NCI-H526 treated with DMSO at 0.1 percent for 48 hours (cell line): ENCODE measurements at regions not wholly inside any gene's neighbourhood (a gene's known extent, or its start where the extent isn't known, plus 50 kb on each side); places are given as distances from the start of the nearest gene placed in this dataset.

Experiments used
- DNase-seq: peaks from one replicate; lab custom pipeline; 2025; lab: John Stamatoyannopoulos, UW

DNA sequence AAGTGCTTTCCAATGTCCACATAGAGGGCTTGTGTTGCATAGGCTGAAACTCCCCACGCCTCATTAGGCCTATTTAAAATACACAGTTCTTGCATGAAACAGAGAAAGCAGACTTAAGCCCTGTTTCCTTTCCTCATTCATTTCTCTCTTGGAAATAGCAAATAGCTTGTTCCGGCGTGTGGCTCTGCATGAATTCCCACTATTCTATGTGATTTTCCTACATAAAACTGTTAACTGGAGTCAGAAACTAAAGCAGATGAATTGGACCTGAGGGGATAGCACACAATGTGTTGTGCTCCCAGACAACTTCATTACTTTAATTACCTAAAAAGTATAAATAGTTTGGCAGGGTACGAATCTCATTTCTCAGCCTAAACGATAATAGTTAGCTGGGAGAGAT, 981.5 kb downstream of the SORCS1 start:
- no peak for DNase-seq

DNA sequence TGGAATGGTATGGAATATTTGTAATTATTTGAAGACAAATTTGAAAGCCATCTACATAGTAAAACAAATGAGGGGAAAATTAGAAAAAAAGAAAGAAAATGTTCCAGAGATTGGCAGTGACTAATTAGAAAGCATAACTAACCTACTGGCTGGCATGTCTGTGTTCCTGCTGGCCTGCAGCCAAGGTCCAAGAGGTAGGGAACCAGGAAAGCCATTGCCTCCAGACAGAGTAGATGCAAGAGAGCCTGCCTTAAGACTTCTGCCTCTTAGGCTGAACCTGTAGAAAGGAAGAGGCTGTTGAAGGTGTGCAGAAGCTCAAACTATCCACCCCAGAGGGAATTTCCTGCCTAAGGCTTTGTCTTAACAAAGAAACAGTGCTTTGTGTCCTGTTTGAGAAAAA, 982.0 kb downstream of the SORCS1 start:
- no peak for DNase-seq

DNA sequence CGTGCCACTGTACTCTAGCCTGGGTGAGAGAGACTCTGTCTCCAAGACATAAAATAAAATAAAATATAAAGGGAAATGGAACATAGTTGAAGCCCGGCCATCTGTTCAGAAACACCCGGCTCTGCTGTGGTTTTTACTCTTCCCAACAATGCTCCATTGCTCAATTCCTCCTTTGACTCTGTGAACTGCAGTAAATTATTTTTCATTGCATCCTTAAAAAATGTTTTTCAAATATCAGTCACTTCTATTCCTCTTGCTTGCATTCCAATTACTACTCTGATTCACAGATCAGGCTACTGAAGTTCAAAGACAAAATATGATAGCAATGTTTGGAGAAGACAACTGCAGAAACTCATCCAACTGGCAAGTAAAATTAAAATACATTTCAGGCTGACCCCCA, 983.0 kb downstream of the SORCS1 start:
- DNase-seq, result no peak

DNA sequence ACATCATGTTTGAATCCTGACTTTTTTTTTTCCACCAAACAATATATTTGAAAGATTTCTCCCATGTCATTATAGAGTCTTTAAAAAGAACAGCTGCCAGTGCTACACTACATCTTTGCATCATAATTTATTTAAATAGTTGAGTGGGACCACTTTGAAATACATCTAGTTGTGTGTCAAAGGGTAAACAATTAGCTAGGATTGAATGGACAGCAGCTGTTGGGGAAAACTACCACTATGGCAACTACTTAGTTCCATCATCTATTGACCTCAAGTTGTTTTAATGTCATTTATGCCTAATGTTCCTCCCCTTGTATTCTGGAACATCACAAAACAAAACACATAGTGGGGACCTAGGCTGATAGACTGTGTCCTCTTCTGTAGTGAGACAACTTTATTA, 985.1 kb downstream of the SORCS1 start:
- no peak for DNase-seq

DNA sequence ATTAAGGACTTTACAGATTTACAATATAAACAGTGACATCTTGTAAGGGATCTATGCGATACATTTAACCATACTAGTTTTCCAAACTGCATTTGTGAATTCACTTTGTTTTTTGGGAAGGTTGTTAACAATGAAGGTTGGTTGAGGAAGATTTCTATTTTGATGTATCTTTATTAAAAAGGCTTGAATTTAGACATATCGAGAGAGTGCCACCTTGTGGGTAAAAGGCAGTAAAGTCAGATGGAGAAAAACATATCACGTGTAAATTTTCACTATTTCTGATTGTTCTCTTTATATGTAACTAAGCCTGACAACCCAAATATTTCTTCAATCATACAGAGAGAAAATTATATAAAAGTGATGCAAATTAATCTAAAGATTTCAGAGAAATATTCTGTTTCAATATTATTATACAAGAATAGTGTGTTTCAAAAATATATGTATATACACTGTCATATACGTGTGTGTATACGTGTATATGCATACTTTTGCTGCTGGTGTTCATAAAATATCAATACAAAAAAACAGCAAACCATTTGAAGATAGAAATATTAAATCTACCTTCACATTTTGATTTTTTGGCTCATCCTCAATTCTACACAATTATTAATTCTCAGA, 988.6 kb downstream of the SORCS1 start:
- DNase-seq, result no peak

DNA sequence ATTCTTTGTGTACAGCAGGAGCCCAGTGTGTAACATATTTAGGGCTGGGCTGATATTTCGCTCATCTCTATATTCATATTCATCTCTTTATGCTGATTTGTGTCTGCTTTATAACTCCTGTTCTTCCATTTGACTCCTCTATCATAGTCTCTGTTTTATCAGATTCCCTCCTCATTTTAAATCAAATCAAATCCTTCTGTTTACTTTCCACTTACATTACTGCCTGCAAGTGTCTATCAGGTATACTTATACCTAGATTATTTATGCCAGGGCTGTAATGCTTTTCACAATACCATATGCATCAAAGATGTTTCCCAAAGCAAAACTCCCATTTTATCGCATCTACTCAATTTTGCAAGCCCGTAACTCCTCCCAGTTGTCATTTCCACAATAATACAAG, 990.7 kb downstream of the SORCS1 start:
- no peak for DNase-seq

DNA sequence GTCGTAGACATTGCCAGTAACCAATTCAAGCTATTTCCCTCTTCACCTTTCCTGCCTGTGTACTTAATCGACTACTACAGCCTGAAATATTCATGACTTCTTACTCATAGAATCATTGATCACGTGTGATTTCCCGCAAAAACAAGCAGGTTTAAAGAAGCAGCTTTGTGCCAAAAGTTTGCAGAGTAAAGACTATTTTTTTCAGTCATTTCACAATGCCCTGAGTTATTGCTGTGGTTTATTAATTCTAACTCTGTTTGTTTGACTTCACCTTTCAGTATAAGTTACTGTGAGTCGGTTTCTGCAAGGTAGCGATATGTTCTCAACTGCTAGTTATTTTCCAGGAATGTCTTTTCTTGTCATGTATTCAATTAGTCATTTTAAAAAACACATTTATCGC, 995.3 kb downstream of the SORCS1 start:
- no peak for DNase-seq

DNA sequence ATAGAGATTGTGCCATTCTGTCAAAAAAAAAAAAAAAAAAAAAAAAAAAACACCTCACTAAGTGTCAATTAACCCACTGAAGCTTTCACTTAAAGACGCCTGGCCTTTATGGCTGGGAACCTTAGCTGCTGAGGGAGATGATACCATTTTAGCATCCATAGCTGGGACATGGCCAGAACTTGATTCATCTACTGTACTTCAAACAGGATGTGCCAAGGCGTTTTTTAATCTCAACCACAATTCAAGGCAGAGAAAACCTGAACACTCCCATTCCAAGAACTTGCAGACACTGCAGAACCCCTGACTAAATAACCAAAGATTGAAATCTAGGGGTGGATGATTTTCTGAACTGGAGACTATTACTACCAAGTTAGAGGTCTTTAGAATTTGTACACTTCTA, 996.6 kb downstream of the SORCS1 start:
- no peak for DNase-seq

DNA sequence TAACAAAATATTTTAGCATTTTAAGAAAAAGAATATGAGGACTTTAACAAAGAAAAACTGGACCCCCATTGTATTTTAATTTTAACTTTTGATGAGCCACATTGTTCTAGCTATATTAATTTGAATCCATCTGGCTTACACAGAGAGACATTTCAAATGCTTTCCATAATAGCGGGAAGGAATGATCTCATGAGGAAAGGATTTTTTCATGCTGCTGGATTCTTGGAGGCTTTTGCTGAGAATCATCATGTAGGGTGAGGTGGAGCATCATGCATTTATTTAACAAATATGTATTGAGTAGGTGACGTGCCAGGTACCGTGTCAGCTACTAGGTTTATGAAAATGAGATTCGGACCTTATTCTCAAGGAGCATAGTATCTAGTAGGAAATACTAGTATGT, 1006.3 kb downstream of the SORCS1 start:
- DNase-seq, result no peak

DNA sequence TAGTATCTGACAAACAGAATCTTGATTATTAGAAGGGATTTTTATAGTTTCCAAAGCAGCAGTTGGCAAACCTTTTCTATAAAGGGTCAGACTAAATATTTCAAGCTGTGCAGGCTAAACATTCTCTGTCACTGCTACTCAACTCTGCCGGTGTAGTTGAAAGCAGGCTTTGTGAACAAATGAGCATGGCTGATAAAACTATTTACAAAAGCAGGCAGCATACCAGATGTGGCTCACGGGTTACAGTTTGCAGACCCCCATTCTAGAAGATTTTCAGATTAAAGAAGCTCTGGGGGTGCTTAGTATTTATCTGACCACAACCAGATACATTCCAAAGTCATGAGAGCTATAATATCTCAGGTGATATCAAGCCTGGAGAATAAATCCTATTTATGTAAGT, 1017.5 kb downstream of the SORCS1 start:
- no peak for DNase-seq

DNA sequence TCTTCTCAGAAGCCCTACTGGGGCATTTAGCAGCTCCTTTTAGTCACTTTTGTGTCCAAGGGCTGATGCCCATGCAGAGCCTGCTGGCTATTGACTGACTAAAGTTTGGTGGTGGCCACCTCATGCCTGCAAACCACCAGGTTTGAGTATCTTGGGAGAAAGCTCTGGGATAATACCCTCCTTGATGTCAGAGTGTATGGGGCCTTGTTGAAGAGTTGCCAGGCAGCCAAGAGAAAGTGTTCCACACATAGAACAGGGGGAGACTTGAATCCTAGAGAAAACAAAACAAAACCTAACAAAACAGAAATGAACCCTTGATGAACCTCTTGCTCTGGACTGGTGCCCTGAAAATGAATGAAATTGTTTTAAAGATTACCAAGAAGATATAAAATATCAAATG, 1024.6 kb downstream of the SORCS1 start:
- no peak for DNase-seq

DNA sequence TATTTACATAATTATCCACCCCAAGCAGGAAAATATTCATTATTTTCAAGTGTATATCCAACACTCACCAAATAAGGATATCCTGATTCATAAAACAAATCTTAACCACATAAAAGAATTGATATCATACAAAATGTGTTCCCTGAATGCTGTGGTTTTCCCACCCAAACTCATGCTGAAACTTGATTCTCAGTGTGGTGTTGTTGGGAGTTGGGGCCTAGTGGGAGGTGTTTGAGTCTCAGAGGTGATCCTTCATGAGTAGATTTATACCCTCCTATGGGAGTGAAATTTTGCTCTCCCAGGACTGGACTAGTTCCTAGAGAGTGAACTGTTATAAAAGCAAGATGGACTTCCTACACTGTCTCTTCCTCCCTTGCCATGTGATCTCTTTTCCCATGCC, 1028.3 kb downstream of the SORCS1 start:
- no peak for DNase-seq

DNA sequence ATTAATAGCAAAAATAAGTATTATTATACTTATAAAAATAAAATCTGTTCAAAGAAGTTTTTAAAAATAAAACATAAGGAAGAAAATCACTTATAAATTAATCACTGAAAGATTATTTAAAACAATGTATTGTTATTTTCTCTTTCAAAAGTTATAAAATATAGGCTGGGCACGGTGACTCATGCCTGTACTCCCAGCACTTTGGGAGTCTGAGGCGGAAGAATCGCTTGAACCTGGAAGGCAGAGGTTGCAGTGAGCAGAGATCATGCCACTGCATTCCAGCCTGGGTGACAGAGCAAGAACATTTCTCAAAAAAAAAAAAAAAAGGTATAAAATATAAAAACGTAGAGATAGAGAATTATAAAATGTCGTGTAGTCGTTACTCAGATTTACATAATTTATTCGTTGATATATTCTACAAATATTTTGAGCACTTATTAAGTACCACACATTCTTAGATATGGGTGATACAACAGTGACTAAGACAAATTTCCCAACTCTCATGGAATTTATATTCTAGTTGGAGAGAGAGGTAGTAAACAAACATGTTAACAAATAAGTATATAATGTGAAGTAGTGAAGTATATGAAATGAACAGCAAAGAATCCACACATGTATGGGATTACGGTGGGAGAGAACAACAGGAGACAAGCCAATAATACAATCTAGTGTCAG, 1030.0 kb downstream of the SORCS1 start:
- no peak for DNase-seq

DNA sequence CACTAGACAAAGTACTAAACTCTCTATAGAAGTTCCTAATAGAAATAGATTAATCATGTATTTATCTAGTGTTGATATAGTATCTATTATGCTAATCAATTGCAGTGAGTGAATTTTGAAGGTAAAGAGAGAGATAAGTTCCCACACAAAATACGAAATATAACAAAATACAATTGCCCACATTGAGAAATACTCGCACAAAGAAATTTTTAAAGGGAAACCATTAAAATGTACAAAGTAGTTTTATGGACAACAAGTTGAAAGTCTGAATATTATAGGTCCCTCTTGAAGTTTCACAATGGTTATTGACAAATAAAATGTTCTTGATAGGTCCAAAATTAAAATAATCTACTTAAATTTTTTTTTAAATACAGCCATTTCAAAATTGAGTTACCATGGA, 1031.1 kb downstream of the SORCS1 start:
- no peak for DNase-seq

DNA sequence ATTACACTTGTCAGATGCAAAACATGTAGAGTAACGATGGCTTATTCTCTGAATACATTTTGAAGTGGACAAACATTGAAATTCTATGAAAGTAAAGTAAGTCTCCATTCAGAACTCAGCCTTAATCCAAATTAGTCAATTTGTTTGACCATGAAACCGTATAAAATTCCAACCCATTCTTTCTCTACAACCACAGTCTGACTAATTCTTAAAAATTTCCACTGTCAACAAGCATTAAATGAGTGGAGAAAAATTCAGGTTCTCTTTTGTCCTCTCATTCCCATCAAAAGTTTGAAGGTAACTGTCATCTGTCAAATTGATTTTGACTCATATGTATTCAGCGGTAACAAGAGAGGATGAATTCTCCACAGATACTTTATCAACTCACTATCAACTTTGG, 1031.5 kb downstream of the SORCS1 start:
- DNase-seq, result no peak

DNA sequence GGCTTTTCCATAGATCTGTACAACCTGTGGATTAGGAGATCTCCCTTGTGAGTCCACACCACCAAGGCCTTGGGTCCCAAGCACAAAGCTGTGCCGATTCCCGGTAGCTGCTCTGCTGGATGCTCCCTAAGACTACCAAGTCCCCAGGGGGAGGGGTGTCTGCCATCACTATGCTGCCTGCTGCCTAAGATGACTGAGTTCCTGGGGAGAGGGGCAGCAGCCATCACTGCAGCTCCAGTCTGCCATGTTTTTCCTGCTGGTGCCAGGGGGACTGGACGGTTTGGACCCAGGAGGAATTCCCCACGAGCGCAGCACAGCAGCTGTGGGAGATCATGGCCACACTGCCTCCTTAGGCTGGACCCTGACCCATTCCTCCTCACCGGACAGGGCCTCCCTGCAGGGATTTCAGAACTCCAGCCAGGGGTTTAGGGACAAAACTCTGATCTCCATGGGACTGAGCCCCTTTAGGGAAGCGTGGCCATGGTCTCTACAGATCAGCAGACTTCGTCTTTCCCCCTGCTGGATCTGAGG, 1049.8 kb downstream of the SORCS1 start:
- no peak for DNase-seq

DNA sequence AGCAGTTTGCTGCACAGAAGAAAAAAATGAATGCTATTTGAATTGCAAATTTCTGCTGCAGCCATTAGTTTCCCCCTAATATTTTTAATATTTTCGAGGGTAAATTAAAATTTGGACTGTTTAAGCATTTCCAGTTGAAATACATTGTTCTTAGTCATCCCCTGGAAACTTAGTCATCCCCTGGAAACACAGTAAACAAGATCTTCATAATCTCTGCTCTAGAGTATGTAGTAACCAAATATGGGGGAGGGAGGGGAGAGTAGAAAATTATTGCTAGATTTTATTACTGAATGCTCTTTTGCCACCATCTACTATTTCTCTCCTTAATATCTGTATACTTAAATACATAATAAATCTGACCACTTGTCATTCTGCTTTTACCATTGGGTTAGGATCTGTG, 1053.3 kb downstream of the SORCS1 start:
- no peak for DNase-seq

DNA sequence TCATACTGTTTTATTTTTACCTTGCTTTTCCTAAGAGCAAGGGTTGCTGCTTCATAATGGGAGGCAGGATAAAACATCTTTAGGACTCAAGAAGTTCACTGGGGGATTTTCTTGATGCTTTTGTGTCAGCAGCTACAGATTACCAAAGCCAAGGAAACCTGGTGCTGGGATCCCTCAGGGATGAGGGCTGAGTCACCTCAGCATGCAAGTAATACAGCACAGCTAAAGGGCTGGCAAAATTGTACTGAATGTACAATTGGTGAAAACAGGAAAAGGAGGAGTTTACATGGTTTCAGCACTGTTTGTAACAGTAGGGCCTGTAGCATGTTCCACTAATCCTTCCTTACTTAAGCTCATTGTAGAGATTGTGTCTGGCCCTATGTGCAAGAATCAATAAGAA, 1056.8 kb downstream of the SORCS1 start:
- no peak for DNase-seq

DNA sequence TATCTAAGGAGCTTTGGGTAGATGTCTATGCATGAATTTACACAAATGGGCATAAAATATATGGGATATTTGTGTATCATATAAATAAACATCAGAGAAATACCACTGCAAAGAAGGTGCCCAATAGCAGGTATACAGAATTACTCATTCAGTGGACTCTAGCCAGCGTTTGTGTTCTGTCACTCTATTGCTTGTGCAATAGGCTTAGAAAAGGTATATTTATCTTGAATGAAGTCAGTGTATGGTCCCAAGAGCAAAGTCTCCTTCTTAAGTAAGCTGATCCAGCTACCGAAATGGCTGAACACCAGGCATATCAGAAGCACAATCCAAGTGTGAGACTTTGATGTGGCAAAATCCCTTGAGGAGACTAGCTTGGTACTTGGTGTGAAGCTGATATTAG, 1058.4 kb downstream of the SORCS1 start:
- no peak for DNase-seq

DNA sequence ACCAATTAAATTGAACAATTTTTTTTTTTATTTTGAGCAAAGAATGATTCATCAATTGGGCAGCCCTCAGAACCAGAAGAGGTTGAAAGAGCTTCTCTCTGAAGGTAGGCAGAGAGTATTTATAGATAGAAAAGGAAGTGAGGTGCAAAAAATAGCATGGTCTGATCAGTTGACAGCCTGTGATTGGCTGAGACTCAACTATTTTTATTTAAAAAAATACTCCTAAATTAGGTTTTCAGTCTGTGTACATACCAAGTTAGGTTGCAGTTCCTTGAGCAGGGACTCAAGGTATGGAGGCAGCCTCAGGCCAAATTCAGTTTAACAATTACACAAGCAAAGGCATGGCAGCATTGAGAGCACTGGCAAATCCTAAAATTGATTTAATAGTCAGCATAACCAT, 1074.7 kb downstream of the SORCS1 start:
- DNase-seq, result no peak

DNA sequence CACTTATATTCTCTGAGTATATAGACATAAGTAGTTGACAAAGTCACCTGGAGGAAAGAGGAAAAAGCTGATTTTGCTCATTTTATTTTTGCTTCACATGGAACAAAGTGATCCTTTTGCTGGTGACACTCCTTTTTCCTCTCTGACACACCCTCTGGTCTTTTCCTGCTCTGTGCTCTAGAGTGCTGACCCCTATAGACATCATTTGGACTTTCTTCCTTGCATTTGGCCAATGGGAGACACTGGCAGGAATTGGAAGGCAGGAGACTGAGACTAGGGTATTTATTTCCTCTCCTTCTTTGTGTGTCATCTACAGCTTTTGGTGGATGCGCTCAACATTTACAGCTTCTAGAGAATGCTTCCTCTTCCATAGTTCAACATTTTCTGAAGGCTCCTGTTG, 1078.1 kb downstream of the SORCS1 start:
- DNase-seq, result no peak

DNA sequence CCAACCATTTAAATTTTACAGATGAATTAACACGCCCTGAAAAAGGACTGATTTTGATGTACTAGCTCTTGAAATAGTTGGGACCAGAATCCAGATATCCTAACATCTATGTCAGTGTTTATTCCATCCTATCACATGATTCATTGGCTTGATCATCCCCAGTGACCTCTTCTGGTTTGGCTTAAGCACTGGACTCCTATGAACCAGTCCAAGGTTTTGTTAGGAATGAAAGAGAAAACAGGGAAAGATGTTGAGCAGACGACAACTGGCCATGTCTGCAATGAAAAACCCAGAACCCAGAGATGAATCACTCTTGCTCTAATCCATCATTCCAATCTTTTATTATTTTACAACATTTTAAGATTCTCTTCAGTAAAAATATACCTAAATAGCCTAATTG, 1080.9 kb downstream of the SORCS1 start:
- no peak for DNase-seq

DNA sequence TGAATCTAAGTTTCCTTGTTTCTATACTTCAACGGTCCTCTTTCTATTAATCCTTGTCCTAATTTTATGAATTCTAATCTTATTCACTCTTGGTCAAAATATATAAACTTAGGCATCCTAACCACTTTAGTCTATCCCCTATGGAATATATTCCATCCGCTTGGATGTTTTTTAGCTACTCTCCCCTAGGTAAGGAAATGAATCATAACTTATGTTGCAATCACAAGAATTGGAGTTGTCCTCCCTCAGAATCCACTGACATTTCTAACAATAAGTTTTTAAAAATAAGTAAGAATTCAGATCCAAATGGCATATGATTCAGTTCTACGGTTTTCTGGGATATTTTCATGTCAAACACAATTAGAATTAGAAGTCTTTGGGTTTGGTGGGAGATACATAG, 1081.6 kb downstream of the SORCS1 start:
- DNase-seq, result no peak
